IgD-negative memory B cell (primary cell): ENCODE measurements at regions not wholly inside any gene's neighbourhood (a gene's known extent, or its start where the extent isn't known, plus 50 kb on each side); places are given as distances from the start of the nearest gene placed in this dataset.

ENCODE experiments used
- H3K27ac Mint-ChIP-seq, 3 donors: one replicate each; pipeline ENCODE4 v1.8.0; 2020 to 2022; ENCODE audit warnings: mild to moderate bottlenecking in 3 of 3, mixed read lengths in 3 of 3, moderate library complexity in 1 of 3
- H3K27me3 Mint-ChIP-seq: one replicate; pipeline ENCODE4 v1.8.0; 2021; ENCODE audit warnings: mixed read lengths
- H3K36me3 Mint-ChIP-seq: one replicate; pipeline ENCODE4 v1.8.0; 2020; ENCODE audit warnings: mild to moderate bottlenecking, mixed read lengths
- H3K4me1 Mint-ChIP-seq, 3 donors: one replicate each; pipeline ENCODE4 v1.8.0; 2020 to 2022; ENCODE audit warnings: mixed read lengths in 3 of 3, mild to moderate bottlenecking in 1 of 3
- H3K4me3 Mint-ChIP-seq, 4 donors: one replicate each; pipeline ENCODE4 v1.8.0; 2020 to 2022; ENCODE audit warnings: mild to moderate bottlenecking in 4 of 4, mixed read lengths in 4 of 4, moderate library complexity in 3 of 4
- H3K9me3 Mint-ChIP-seq, 3 donors: one replicate each; pipeline ENCODE4 v1.8.0; 2020 to 2021; ENCODE audit warnings: mixed read lengths in 3 of 3, mild to moderate bottlenecking in 1 of 3

GRCh38 chr1:234927971-234928640 lies 200.5 kb downstream of the TOMM20 start:
- Mint-ChIP-seq H3K36me3 (peaks cover 3% of the 10 kb centered on the region), H3K9me3 (no peaks in the 10 kb centered on the region), H3K4me1 (peaks cover 29 to 39% (median 32%) of the 10 kb centered on the region in 3 donors), H3K27ac (peak overlapping the region in 1 of 3 donors; percentile 35), H3K27me3 (no peaks in the 10 kb centered on the region), H3K4me3 (peak overlapping the region in 3 of 4 donors; percentile 25 to 90 (median 49))

DNA sequence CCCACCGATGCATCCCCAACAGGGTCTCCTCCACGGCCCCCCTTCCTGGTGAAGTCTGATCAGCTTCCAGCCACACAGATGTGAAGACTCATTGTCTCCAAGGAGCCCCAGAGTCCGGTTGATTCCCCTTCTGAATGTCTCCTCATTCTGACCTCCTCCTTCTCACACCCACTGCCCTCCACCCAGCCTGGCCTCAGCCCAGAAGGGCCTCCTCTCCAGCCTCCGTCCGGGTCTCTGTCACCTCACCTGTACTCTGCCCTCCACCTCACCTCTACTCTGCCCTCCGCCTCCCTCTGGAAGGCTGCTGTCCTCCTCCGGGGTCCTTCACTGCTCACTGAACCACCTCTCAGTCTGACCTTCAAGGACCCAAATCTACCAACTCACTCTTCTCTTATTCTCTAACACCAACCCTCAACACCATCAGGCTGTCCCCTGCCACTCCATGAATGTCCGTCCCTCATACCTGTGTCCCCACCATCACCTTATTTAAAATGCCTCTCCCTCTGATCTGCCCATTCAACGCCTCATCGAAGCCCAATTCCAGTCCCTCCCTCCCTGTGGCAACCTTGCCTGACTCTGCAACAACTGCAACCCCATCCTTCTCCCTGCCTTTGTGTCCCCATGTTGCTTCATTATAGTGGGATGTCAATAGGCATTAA lies 201.2 kb downstream of the TOMM20 start:
- H3K4me3 Mint-ChIP-seq: peak overlapping the region; percentile 25 to 94 (median 86)
- H3K9me3 Mint-ChIP-seq: no peaks in the 10 kb centered on the region
- peaks cover 26 to 37% (median 32%) of the 10 kb centered on the region in 3 donors for H3K4me1 Mint-ChIP-seq
- H3K27me3 Mint-ChIP-seq: no peaks in the 10 kb centered on the region
- peak overlapping the region; percentile 59 to 88 (median 64) for H3K27ac Mint-ChIP-seq
- H3K36me3 Mint-ChIP-seq: peaks cover 3% of the 10 kb centered on the region

DNA sequence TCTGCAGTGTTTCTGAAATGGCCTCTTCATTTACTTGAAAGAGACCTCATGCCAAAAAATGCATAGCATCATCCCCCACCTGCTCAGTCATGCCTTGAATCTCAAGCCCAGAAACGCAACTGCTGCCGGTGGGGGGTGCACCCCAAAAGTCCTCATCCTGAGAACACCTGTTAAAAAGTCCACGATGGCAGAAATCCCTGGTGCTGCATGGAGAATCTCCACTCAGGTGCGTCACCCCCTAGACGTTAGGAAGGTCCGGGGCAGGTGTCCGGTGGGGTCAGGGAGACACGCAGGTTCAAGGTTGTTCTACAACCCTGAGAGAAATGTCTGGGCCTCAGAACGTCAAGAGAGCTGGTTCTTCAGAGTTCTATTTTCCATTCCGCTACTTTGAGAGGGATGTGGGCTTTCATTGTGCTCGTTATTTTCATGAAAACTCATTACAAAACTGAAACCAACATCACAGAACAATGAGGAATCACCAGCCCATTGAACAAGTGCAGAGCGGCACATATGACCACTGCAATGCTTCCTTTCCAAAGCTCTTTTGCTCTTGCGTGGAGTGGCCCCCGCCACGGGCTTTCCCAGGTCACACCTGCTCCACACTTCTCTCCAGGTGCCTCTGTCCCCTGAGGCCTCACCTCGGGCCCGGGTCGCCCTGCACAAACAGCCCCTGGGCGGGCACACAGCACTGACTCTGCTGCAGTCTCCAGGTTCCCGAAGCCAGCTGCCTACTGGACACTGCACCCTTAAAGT lies 201.9 kb downstream of the TOMM20 start:
- Mint-ChIP-seq H3K9me3 (no peaks in the 10 kb centered on the region), H3K36me3 (peaks cover 3% of the 10 kb centered on the region), H3K4me1 (peaks cover 26 to 35% (median 32%) of the 10 kb centered on the region in 3 donors), H3K27ac (peak overlapping the region; percentile 59 to 88 (median 64)), H3K4me3 (peak overlapping the region; percentile 25 to 94 (median 86)), H3K27me3 (no peaks in the 10 kb centered on the region)

DNA sequence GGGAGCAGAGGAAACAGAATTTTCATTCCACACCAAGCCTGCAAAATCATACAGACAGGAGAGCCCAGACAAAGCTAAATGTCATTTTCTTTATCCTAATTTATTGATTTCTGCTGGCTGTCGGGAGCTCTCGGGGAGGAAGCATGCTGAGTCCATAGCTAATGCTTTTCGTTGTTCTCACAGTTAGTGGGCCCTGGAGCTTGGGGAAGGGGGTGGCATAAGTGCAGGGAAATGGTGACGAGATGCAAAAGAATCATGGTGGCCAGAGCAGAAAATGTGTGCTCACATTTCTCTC lies 202.4 kb downstream of the TOMM20 start:
- Mint-ChIP-seq H3K27me3 (no peaks in the 10 kb centered on the region), H3K4me3 (peak overlapping the region; percentile 48 to 94 (median 86)), H3K36me3 (peaks cover 3% of the 10 kb centered on the region), H3K9me3 (no peaks in the 10 kb centered on the region), H3K4me1 (peaks cover 26 to 35% (median 29%) of the 10 kb centered on the region in 3 donors), H3K27ac (peak overlapping the region in 2 of 3 donors; percentile 64 to 88)

DNA sequence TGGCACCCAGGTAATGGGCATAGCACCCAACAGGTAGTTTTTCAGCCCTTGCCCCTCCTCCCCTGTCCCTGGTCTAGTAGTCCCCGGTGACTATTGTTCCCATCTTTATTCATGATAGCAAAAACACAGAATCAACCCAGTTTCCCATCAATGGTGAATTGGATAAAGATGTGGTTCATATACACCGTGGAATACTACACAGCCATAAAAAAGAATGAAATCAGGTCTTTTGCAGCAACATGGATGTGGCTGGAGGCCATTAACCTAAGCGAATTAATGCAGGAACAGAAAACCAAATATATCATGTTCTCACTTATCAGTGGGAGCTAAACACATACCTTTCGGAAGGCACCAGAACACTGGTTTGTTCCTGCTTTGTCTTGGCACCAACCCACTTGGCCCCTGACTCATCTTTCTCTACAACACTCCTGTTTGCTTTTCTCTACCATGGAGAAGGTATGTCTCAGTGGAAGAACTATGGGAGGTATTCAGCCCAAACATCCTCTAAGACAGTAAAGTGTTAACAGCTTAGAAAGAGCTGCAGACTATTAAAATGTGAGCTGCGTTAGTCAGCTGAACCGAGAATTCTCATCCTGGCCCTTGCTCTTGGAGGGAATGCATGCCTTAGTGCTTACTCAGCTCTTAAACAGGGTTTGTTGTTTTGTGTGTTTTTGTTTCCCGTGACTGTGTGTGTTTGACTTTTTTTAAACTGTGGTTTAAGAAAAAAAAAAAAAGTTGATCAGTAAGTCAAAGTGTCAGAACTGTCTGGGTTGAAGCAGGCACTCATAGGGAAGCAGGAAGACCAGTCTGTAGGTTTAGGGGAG lies 203.0 kb downstream of the TOMM20 start:
- Mint-ChIP-seq H3K4me3 (peak overlapping the region in 3 of 4 donors; percentile 48 to 90 (median 65)), H3K9me3 (no peaks in the 10 kb centered on the region), H3K36me3 (peaks cover 3% of the 10 kb centered on the region), H3K27ac (peak overlapping the region in 1 of 3 donors; percentile 73), H3K4me1 (peaks cover 26 to 35% (median 29%) of the 10 kb centered on the region in 3 donors), H3K27me3 (no peaks in the 10 kb centered on the region)

DNA sequence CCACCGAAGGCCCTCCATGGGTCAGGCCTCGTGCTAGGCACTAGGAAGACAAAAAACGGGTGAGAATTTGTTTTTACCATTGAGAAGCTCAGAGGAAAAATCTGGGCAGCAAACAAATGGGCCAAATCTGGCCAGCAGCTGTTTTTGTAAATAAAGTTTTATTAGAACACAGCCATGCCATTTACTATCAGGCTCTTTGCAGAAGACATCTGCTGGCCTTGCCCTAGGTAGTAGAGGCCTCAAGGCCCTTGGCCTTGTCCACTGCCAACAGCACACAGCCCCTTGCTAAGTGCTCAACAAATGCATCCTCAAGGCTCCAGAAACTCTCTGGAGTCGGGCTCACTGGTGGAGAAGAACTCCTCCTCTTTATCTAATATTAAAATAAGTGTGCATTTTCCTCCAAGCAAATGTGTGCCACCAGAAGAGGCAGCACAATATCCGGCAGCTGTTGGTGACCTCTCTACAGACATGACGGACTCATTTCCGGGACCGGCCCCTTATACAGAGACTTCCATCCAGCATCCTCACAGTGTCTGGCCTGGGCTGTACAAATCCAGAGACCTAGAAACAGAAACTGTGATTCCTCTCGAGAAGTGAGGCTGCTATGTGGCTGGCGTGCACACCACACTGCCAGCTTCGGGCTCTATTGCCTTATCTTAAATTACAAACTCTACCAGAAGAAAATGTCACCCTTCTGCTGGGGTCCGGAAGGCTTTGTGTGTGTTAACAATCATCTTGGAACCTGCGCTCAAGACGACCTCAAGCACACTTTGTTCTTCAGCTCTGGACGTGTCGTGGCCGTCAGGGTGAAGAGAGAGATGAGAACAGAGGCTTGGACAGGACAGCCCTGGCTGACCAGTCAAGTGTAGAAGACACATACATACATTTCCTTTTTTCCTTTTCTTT lies 203.9 kb downstream of the TOMM20 start:
- Mint-ChIP-seq H3K4me1 (peaks cover 26 to 35% (median 29%) of the 10 kb centered on the region in 3 donors), H3K4me3 (peak overlapping the region in 2 of 4 donors; percentile 10 to 51), H3K27me3 (no peaks in the 10 kb centered on the region), H3K27ac (no peak overlapping the region), H3K36me3 (peaks cover 3% of the 10 kb centered on the region), H3K9me3 (no peaks in the 10 kb centered on the region)

- H3K27me3 Mint-ChIP-seq: no peaks in the 10 kb centered on the region
- peaks cover 26 to 35% (median 29%) of the 10 kb centered on the region in 3 donors for H3K4me1 Mint-ChIP-seq
- H3K4me3 Mint-ChIP-seq: no peak overlapping the region
- H3K36me3 Mint-ChIP-seq: peaks cover 3% of the 10 kb centered on the region
- H3K27ac Mint-ChIP-seq: peak overlapping the region in 1 of 3 donors; percentile 69
- no peaks in the 10 kb centered on the region for H3K9me3 Mint-ChIP-seq
Measured at GRCh38 chr1:234923626-234924025, 205.0 kb downstream of the TOMM20 start.

GRCh38 chr1:234922987-234923386 lies 205.7 kb downstream of the TOMM20 start:
- Mint-ChIP-seq H3K4me3 (no peak overlapping the region), H3K27me3 (no peaks in the 10 kb centered on the region), H3K9me3 (no peaks in the 10 kb centered on the region), H3K4me1 (peaks cover 22 to 32% (median 24%) of the 10 kb centered on the region in 3 donors), H3K27ac (no peak overlapping the region), H3K36me3 (peaks cover 3% of the 10 kb centered on the region)

- peaks cover 3% of the 10 kb centered on the region for H3K36me3 Mint-ChIP-seq
- H3K9me3 Mint-ChIP-seq: no peaks in the 10 kb centered on the region
- H3K4me1 Mint-ChIP-seq: peaks cover 10 to 18% (median 13%) of the 10 kb centered on the region in 3 donors
Measured at GRCh38 chr1:234921266-234922062, 207.2 kb downstream of the TOMM20 start.

DNA sequence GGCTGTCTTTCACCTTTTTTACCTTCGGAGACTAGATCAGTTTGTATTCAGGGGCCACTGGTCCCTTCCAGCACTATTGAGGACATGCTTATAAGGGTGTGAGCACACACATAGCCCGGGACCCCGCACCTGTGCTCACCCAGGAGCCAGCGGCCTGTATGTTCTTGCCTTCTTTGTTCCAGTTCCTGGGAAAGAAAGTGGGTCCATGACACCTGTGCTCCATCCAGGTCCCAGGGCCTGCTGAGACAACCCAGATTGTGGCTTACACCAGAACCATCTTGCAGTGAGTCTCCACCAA lies 207.8 kb downstream of the TOMM20 start:
- Mint-ChIP-seq H3K27ac (no peak overlapping the region), H3K36me3 (peaks cover 3% of the 10 kb centered on the region), H3K9me3 (no peaks in the 10 kb centered on the region), H3K27me3 (no peaks in the 10 kb centered on the region), H3K4me3 (no peak overlapping the region), H3K4me1 (peaks cover 5 to 13% (median 8%) of the 10 kb centered on the region in 3 donors)

More at GRCh38 chr1:234921266-234922062, 207.2 kb downstream of the TOMM20 start:
- peak overlapping the region in 1 of 3 donors; percentile 39 for H3K27ac Mint-ChIP-seq
- no peak overlapping the region for H3K4me3 Mint-ChIP-seq
- H3K27me3 Mint-ChIP-seq: no peaks in the 10 kb centered on the region

DNA sequence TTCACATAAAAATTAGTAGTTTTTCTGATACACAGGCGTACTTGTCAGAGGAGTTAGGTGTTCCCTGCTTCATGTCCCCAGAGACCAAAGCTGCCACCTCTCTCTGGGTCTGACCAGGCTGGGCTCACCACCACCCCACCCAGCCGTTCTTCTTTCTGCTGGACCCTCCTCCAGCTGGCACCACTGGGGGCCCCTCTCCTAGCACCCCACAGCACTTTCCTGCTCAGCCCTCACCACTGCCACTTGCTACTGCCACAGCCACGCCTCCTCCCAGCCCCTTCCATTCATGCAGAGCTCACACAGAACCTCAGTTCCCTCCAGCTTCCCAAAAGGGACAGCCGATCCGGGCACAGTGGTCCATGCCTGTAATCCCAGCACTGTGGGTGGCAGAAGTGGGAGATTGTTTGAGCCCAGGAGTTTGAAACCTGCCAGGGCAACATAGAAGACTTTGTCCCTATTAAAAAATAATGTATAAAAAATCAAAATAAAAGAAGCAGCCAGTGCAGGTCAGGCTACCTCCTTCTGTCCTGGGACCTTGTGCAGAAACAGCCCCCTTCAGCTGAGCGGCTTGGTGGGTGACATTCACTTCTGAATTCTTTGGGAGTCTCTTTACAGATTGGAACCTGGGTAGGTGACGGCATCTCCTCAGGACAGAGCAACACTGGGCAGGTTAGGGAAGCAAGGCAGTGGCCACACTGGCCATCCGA lies 208.3 kb downstream of the TOMM20 start:
- Mint-ChIP-seq H3K4me3 (peak overlapping the region in 1 of 4 donors; percentile 33), H3K27me3 (no peaks in the 10 kb centered on the region), H3K4me1 (peaks cover 4 to 11% (median 5%) of the 10 kb centered on the region in 3 donors), H3K27ac (no peak overlapping the region), H3K36me3 (peaks cover 3% of the 10 kb centered on the region), H3K9me3 (no peaks in the 10 kb centered on the region)

DNA sequence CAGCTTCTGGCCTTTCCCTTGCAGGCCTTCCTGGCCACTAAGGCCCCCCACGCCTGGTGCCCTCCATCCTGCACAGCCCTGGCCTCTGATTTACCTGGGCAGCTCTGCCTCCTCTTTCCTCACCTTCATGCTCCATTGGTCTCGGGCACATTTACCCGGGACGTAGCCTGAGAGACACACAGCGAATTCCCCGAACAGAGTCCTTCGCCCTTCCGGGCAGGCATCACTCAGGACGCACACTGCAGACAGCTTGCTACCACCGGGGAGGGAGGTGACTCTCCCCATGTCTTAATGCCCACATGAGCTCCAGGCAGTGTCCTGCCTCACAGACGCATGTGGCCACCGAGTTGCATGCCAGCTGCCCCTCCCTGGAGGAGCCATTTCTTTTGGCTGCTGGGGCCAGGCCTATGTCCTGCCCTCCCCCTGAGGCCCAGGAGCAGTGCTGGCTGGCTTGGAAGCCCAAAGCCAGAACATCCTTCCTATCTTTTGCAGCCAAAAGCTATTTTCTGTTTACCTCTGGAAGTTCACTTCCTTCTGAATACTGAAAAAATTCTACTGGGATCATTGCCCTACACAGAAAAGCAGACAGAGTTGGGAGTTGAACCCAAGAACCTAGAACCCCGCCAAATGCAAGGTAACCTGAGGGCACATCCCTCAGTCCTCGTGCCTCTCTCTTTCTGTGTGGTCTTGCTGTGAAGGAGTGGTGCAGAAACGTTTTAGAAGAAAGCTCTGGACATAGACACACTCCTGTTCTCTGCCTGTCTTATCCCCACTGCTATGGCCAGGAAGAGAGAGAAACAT lies 209.5 kb downstream of the TOMM20 start:
- no peak overlapping the region for H3K27ac Mint-ChIP-seq
- H3K27me3 Mint-ChIP-seq: no peaks in the 10 kb centered on the region
- H3K4me3 Mint-ChIP-seq: peak overlapping the region in 1 of 4 donors; percentile 76

More for the DNA sequence above, 209.5 kb downstream of the TOMM20 start:
- peaks cover 0 to 4% (median 0%) of the 10 kb centered on the region in 3 donors for H3K4me1 Mint-ChIP-seq
- peaks cover 5% of the 10 kb centered on the region for H3K36me3 Mint-ChIP-seq
- no peaks in the 10 kb centered on the region for H3K9me3 Mint-ChIP-seq
